Esophagus squamous epithelium (tissue), 5 donors: ENCODE measurements at regions not wholly inside any gene's neighbourhood (a gene's known extent, or its start where the extent isn't known, plus 50 kb on each side); places are given as distances from the start of the nearest gene placed in this dataset.

Source experiments
- DNase-seq: peaks from one replicate; lab custom pipeline; 2025; lab: John Stamatoyannopoulos, UW
- H3K27ac ChIP-seq, 4 donors: fragments of 200-600 bp; sonication (generic); one replicate each; pipeline ENCODE4 v1.5.1; 2016 to 2019; ENCODE audit warnings: mild to moderate bottlenecking in 1 of 4
- H3K27me3 ChIP-seq, 4 donors: fragments of 200-600 bp; sonication (generic); 1 replicate in 3 of 4; 2 replicates in 1 of 4; pipeline versions ENCODE4 v1.5.1 to v1.6.0; 2017 to 2021; ENCODE audit warnings: antibody characterized with exemption in 1 of 4
- H3K36me3 ChIP-seq, 3 donors: fragments of 200-600 bp; sonication (generic); one replicate each; pipeline ENCODE4 v1.5.1; 2016 to 2019
- H3K4me1 ChIP-seq, 3 donors: fragments of 200-600 bp; sonication (generic); one replicate each; pipeline ENCODE4 v1.5.1; 2017 to 2019
- H3K4me3 ChIP-seq, 4 donors: fragments of 200-600 bp; sonication (generic); 1 replicate in 3 of 4; 2 replicates in 1 of 4; pipeline ENCODE4 v1.5.1; 2016 to 2019; ENCODE audit warnings: mild to moderate bottlenecking in 2 of 4, moderate library complexity in 1 of 4
- H3K9me3 ChIP-seq, 3 donors: fragments of 200-600 bp; sonication (generic); one replicate each; pipeline ENCODE4 v1.5.1; 2016 to 2019
- POLR2A ChIP-seq, 4 donors: fragments of 450-650 bp; IDR thresholded peaks; one replicate each; pipeline ENCODE4 v1.6.1; 2017; ENCODE audit warnings: antibody characterized with exemption in 4 of 4, mild to moderate bottlenecking in 4 of 4, moderate library complexity in 3 of 4
- WGBS, 2 donors: methylation state at CpG; one replicate each; pipeline ENCODE4 v1.1.5; 2018; 5-methylcytosine and 5-hydroxymethylcytosine counted together
- intact Hi-C: fragments of 100-400 bp; cut with DNase I; formaldehyde crosslinking; loops from one replicate; pipeline ENCODE4 v1.15.0; 2022
- TF ChIP-seq, protein P1 (sequence below), 6 experiments: fragments of 450-650 bp in 4 of 6; fragments of 200-600 bp in 2 of 6; sonication (generic) in 2 of 6; IDR thresholded peaks; one replicate each; pipeline ENCODE4 v1.5.1; 2016 to 2019; ENCODE audit warnings: antibody characterized with exemption in 6 of 6, mild to moderate bottlenecking in 4 of 6, moderate library complexity in 4 of 6
- donor health status: DM: yes; HTN: yes; CAD: no.

DNA sequence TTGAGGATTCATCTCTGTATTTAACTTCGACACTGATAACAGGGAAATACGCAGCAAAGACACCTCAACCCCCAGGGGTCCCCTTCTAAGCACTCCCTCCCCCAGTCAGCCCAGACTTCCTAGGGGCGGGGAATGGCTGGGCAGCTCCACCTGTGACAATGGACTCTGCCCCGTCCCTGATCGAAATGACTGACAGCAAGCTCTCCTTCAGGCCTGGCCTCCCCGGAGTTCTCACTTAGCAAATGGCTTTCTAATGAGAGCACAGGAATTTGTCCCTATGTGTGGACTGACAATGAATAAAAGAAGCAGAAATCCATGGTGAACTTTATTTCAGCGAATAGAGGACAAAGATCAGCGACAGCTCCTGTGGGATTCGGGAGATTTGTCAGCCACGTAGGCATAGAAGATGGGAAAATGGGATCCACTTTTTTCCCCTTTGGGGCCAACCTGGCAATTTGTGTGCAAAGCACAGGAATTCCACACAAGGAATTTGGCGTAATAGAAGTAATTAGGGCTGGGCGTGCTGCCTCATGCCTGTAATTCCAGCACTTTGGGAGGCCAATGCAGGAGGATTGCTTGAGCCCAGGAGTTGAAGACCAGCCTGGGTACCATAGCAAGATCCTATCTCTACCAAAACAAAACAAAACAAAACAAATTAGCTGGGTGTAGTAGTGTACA lies 63.8 kb downstream of the TNFAIP2 start:
- H3K9me3 ChIP-seq, result no peaks in the 10 kb centered on the region
- no peaks in the 10 kb centered on the region for H3K36me3 ChIP-seq
- no peak overlapping the region for H3K27ac ChIP-seq
- H3K27me3 ChIP-seq, result peaks cover 0 to 49% (median 2%) of the 10 kb centered on the region in 4 donors
- H3K4me3 ChIP-seq, result no peak overlapping the region
- H3K4me1 ChIP-seq, result peaks cover 8 to 41% (median 10%) of the 10 kb centered on the region in 3 donors
- WGBS, 2 donors, result 67 to 78% methylated on average over 10 to 11 of the region's 12 CpGs
- no peak for TF ChIP-seq POLR2A (IDR thresholded peaks at IDR 0.05)
- TF ChIP-seq, protein P1, sequence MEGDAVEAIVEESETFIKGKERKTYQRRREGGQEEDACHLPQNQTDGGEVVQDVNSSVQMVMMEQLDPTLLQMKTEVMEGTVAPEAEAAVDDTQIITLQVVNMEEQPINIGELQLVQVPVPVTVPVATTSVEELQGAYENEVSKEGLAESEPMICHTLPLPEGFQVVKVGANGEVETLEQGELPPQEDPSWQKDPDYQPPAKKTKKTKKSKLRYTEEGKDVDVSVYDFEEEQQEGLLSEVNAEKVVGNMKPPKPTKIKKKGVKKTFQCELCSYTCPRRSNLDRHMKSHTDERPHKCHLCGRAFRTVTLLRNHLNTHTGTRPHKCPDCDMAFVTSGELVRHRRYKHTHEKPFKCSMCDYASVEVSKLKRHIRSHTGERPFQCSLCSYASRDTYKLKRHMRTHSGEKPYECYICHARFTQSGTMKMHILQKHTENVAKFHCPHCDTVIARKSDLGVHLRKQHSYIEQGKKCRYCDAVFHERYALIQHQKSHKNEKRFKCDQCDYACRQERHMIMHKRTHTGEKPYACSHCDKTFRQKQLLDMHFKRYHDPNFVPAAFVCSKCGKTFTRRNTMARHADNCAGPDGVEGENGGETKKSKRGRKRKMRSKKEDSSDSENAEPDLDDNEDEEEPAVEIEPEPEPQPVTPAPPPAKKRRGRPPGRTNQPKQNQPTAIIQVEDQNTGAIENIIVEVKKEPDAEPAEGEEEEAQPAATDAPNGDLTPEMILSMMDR (IDR thresholded peaks at IDR 0.05), result no peak
- no peak for DNase-seq
- intact Hi-C loops, result loop anchor here (10.0 kb wide), 2 partner anchors 82 to 108 kb away; no protein-coding TSS in a partner anchor

DNA sequence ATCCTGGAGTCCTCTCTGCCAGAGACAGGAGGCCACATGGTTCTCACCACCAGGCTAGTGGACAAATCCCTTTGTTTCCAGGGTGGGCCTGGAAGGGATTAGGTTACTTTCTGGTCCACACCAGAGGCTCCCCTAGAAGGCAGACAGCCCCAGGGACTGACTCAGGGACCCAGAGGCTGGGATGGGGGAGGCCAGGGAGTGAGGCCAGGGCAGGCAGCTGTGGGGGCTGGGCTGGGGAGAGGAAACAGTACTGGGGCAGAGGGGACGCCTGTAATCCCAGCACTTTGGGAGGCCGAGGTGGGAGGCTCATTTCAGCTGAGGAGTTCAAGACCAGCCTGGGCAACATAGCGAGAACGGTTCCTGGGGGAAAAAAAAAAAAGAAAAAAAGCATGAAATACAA lies 64.7 kb downstream of the TNFAIP2 start:
- no peak for TF ChIP-seq POLR2A (IDR thresholded peaks at IDR 0.05)
- TF ChIP-seq, protein P1 (IDR thresholded peaks at IDR 0.05), result no peak
- H3K9me3 ChIP-seq, result no peaks in the 10 kb centered on the region
- H3K27me3 ChIP-seq, result peaks cover 0 to 45% (median 2%) of the 10 kb centered on the region in 4 donors
- H3K4me3 ChIP-seq, result no peak overlapping the region
- peaks cover 8 to 47% (median 10%) of the 10 kb centered on the region in 3 donors for H3K4me1 ChIP-seq
- intact Hi-C loops, result loop anchor here (10.0 kb wide), 2 partner anchors 83 to 107 kb away; no protein-coding TSS in a partner anchor
- 78 to 85% methylated on average over 4 of the region's 4 CpGs for WGBS, 2 donors
- DNase-seq, result no peak
- no peaks in the 10 kb centered on the region for H3K36me3 ChIP-seq
- no peak overlapping the region for H3K27ac ChIP-seq

DNA sequence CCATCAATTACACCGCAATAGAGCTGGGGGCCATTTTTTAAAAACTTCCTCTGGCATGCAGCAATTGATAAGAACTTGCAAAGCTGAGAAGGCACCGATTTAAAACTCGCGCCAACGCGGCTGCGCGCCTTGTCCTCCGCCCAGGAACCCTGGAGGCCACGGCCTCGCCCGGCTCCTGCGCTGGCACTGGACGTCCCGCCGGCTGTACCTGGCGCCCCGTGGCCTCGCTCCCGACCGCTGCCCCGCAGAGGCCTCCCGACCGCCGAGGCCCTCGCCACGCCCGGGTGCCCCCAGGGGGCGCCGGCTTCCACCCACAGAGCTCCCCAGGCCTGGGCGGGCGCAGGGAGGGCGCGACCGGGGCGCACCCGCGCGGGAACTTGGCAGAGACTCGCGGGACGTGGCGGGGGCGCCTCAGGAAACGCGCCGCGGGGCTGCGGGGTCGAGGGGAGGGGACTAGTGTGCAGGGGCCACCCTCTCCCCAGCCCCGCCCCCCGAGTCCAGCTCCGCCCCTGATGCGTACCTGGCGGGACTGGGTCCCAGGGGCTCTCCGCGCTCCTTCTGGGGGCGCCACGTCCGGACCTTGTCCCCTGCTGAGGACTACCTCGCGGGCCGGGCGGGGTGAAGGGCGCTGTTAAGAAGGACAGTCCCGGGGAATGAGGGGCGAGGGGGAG lies 65.7 kb downstream of the TNFAIP2 start:
- intact Hi-C loops, result loop anchor here (10.0 kb wide), 2 partner anchors 84 to 106 kb away; no protein-coding TSS in a partner anchor
- Histone ChIP-seq H3K27me3 (peaks cover 0 to 45% (median 2%) of the 10 kb centered on the region in 4 donors), H3K4me3 (peak overlapping the region; percentile 38 to 72 (median 44)), H3K27ac (peak overlapping the region in 3 of 4 donors; percentile 1 to 28 (median 11)), H3K9me3 (no peaks in the 10 kb centered on the region), H3K4me1 (peaks cover 8 to 51% (median 10%) of the 10 kb centered on the region in 3 donors), H3K36me3 (no peaks in the 10 kb centered on the region)
- no peak for DNase-seq
- no peak for TF ChIP-seq POLR2A (IDR thresholded peaks at IDR 0.05)
- TF ChIP-seq, protein P1 (IDR thresholded peaks at IDR 0.05), result peak in 3 of 6 experiments; percentile 21 to 31 (median 27)
- WGBS, 2 donors, result 0 to 26% methylated on average over 1 to 5 of the region's 67 CpGs

DNA sequence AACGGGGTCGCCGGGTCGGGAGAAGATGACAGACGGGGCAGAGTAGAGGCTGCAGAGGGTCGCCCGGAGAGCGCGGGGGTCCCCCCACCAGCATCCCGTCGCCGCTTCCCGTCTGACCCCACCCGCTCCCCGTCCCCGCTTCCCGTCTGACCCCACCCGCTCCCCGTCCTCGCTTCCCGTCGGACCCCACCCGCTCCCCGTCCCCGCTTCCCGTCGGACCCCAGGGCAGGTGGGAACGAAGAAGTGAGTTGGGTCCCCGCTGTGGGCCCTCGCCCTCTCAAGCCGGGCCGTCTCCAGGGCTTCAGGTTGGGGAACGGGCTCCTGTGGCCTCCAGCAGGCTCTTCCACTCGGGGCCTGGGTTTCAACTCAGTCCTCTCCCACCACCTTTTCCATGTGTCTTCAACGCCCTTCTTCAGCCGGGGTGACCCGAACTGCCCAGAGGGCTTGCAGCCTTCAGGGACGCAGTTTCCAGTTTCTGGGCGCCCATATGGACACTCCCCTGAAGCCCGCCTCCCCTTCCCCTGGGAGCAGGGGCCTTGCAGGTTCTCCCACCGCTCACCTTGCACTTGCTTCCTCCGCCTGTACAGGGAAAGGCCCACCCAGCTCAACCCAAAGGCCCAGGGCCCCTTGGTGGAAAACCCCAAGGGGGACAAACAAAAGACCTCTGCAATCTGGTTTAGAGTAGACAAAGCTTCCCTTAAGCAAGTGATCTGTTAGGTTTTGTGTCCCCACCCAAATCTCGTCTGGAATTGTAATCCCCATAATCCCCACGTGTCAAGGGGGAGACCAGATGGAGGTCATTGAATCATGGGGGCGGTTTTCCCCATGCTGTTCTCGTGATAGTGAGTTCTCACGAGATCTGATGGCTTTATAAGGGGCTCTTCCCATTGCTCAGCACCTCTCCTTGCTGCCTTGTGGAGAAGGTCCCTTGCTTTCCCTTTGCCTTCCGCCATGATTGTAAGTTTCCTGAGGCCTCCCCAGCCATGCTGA lies 66.5 kb downstream of the TNFAIP2 start:
- Histone ChIP-seq H3K27ac (peak overlapping the region in 3 of 4 donors; percentile 1 to 28 (median 11)), H3K9me3 (no peaks in the 10 kb centered on the region), H3K27me3 (peaks cover 0 to 45% (median 2%) of the 10 kb centered on the region in 4 donors), H3K4me3 (peak overlapping the region in 3 of 4 donors; percentile 38 to 72 (median 49)), H3K4me1 (peaks cover 10 to 59% (median 11%) of the 10 kb centered on the region in 3 donors), H3K36me3 (no peaks in the 10 kb centered on the region)
- DNase-seq, result no peak
- intact Hi-C loops, result loop anchor here (10.0 kb wide), 2 partner anchors 85 to 105 kb away; no protein-coding TSS in a partner anchor
- no peak for TF ChIP-seq POLR2A (IDR thresholded peaks at IDR 0.05)
- TF ChIP-seq, protein P1 (IDR thresholded peaks at IDR 0.05), result no peak
- 83 to 93% methylated on average over 8 to 14 of the region's 48 CpGs for WGBS, 2 donors
